ENCODE measurements at regions not wholly inside any gene's neighbourhood (a gene's known extent, or its start where the extent isn't known, plus 50 kb on each side); places are given as distances from the start of the nearest gene placed in this dataset.

DNA sequence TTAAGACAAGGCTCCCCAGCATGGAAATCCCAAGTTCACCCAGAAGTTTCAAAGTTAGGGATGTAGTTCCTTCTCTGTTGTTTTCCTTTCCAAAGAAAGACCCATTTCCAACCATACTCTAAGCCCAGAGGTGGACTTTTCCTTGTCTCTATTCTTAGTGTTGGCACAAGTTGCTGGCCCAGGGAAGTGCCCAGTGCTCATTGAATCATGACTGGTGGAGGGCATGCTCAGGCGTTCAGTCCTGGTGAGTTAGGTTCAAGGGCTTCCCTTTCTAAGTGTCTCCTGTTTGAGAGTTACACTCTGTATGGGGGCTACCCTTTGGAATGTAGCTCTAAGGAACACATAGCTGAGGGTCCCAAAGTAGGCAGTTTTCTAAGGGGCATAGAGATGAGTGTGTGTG is 389.5 kb downstream of the KCNRG start:
- ChIA-PET POLR2A (ENCODE audit: unreplicated experiment) (no interaction called here), CTCF (no interaction called here)
- no peaks in the 10 kb centered on the region for H3K79me2 ChIP-seq (ENCODE audit: low read depth)
- H2AFZ ChIP-seq: no peak overlapping the region
- H3K27ac ChIP-seq: no peak overlapping the region
- H3K4me3 ChIP-seq: no peak overlapping the region
- H3K4me2 ChIP-seq: no peak overlapping the region
- BruUV-seq (replicated peaks): no TSS peak
- no peaks in the 10 kb centered on the region for H4K20me1 ChIP-seq (ENCODE audit: insufficient read depth)
- no peaks in the 10 kb centered on the region for H3K27me3 ChIP-seq (ENCODE audit: insufficient read depth, low read depth)
- H3K36me3 ChIP-seq (ENCODE audit: low read depth): no peaks in the 10 kb centered on the region
- H3K9me2 ChIP-seq (ENCODE audit: insufficient read depth): no peaks in the 10 kb centered on the region
- TF ChIP-seq, protein P1, sequence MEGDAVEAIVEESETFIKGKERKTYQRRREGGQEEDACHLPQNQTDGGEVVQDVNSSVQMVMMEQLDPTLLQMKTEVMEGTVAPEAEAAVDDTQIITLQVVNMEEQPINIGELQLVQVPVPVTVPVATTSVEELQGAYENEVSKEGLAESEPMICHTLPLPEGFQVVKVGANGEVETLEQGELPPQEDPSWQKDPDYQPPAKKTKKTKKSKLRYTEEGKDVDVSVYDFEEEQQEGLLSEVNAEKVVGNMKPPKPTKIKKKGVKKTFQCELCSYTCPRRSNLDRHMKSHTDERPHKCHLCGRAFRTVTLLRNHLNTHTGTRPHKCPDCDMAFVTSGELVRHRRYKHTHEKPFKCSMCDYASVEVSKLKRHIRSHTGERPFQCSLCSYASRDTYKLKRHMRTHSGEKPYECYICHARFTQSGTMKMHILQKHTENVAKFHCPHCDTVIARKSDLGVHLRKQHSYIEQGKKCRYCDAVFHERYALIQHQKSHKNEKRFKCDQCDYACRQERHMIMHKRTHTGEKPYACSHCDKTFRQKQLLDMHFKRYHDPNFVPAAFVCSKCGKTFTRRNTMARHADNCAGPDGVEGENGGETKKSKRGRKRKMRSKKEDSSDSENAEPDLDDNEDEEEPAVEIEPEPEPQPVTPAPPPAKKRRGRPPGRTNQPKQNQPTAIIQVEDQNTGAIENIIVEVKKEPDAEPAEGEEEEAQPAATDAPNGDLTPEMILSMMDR (conservative IDR thresholded peaks at IDR 0.05): no peak
- TF ChIP-seq EZH2 (IDR thresholded peaks at IDR 0.05; ENCODE audit: low read depth): no peak
- no peaks in the 10 kb centered on the region for H3F3A ChIP-seq (ENCODE audit: insufficient read depth, low read depth)
- intact Hi-C loops (cut with micrococcal nuclease; ENCODE audit: unreplicated experiment): no loop called here
- no peak for DNase-seq
- H3K9me3 ChIP-seq (ENCODE audit: insufficient read depth, low read depth): peaks cover 4% of the 10 kb centered on the region; the same call in 1 of the 2 replicates
- no peaks in the 10 kb centered on the region; the same call in 1 of the 2 replicates for H3K4me1 ChIP-seq (replicated peaks; ENCODE audit: insufficient read depth)

DNA sequence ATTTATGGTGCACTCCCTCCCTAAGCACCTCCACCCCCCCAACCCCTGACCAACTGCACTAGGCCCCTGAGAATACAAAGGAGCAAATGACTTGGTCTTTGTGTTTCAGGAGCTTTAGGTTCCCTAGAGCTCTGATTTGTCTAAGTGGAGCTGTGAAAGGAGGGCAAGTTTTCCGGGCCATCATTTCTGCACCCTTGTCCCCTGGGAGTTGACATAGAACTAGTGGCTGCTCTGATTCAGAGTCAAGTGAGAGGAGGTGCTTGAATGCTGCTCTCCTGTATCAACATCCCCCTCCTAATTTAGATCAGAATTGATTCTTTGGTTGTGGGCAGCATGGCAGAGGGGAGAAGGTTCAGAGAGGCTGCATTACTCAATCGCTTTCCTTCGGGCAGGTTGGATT is 391.6 kb downstream of the KCNRG start:
- intact Hi-C loops (cut with micrococcal nuclease; ENCODE audit: unreplicated experiment): no loop called here
- no peaks in the 10 kb centered on the region for H3K27me3 ChIP-seq (ENCODE audit: insufficient read depth, low read depth)
- no TSS peak for BruUV-seq (replicated peaks)
- peaks cover 14% of the 10 kb centered on the region; the same call in 1 of the 2 replicates for H3F3A ChIP-seq (ENCODE audit: insufficient read depth, low read depth)
- H3K4me2 ChIP-seq: no peak overlapping the region
- H3K4me1 ChIP-seq (replicated peaks; ENCODE audit: insufficient read depth): peaks cover 19% of the 10 kb centered on the region
- no peak overlapping the region for H3K4me3 ChIP-seq
- CTCF ChIA-PET: no interaction called here
- no peak for DNase-seq
- no peaks in the 10 kb centered on the region for H3K36me3 ChIP-seq (ENCODE audit: low read depth)
- H2AFZ ChIP-seq: no peak overlapping the region
- H4K20me1 ChIP-seq (ENCODE audit: insufficient read depth): no peaks in the 10 kb centered on the region
- TF ChIP-seq EZH2 (IDR thresholded peaks at IDR 0.05; ENCODE audit: low read depth): no peak
- TF ChIP-seq, protein P1 (conservative IDR thresholded peaks at IDR 0.05): no peak
- no peaks in the 10 kb centered on the region for H3K79me2 ChIP-seq (ENCODE audit: low read depth)
- H3K9me3 ChIP-seq (ENCODE audit: insufficient read depth, low read depth): no peaks in the 10 kb centered on the region
- H3K27ac ChIP-seq: no peak overlapping the region
- no peaks in the 10 kb centered on the region for H3K9me2 ChIP-seq (ENCODE audit: insufficient read depth)
- POLR2A ChIA-PET (ENCODE audit: unreplicated experiment): no interaction called here

GRCh38 chr13:50408068-50408467 is 392.8 kb downstream of the KCNRG start:
- Histone ChIP-seq H3K4me1 (replicated peaks; ENCODE audit: insufficient read depth) (peaks cover 30% of the 10 kb centered on the region), H3K9me3 (ENCODE audit: insufficient read depth, low read depth) (no peaks in the 10 kb centered on the region), H3K36me3 (ENCODE audit: low read depth) (no peaks in the 10 kb centered on the region), H3K79me2 (ENCODE audit: low read depth) (no peaks in the 10 kb centered on the region), H3K27ac (no peak overlapping the region), H3K27me3 (ENCODE audit: insufficient read depth, low read depth) (no peaks in the 10 kb centered on the region), H3K4me3 (no peak overlapping the region), H4K20me1 (ENCODE audit: insufficient read depth) (no peaks in the 10 kb centered on the region), H2AFZ (no peak overlapping the region), H3K9me2 (ENCODE audit: insufficient read depth) (no peaks in the 10 kb centered on the region), H3K4me2 (no peak overlapping the region), H3F3A (ENCODE audit: insufficient read depth, low read depth) (peaks cover 18% of the 10 kb centered on the region; the same call in 1 of the 2 replicates)
- DNase-seq: no peak
- no TSS peak for BruUV-seq (replicated peaks)
- TF ChIP-seq, protein P1 (conservative IDR thresholded peaks at IDR 0.05): no peak
- TF ChIP-seq EZH2 (IDR thresholded peaks at IDR 0.05; ENCODE audit: low read depth): no peak
- intact Hi-C loops (cut with micrococcal nuclease; ENCODE audit: unreplicated experiment): no loop called here
- POLR2A ChIA-PET (ENCODE audit: unreplicated experiment): interaction anchor here (0.5 kb wide), 1 partner anchor 16 kb away, joined by 8 read pairs; no protein-coding TSS in a partner anchor
- CTCF ChIA-PET: no interaction called here

Data from PC-9 (cell line).